ENCODE measurements at regions not wholly inside any gene's neighbourhood (a gene's known extent, or its start where the extent isn't known, plus 50 kb on each side); places are given as distances from the start of the nearest gene placed in this dataset.

GRCh38 chr2:16314691-16315457 lies 350.8 kb downstream of the CYRIA start:
- DNase-seq = no peak

GRCh38 chr2:16314001-16314400 lies 351.6 kb downstream of the CYRIA start:
- DNase-seq = no peak

- DNase-seq = no peak
These were observed 352.2 kb downstream of the CYRIA start for GRCh38 chr2:16313235-16313975.

GRCh38 chr2:16312771-16313170 lies 352.9 kb downstream of the CYRIA start:
- DNase-seq = no peak

- DNase-seq = no peak
These were observed 353.9 kb downstream of the CYRIA start for GRCh38 chr2:16311521-16312440.

- DNase-seq = no peak
These were observed 356.8 kb downstream of the CYRIA start for GRCh38 chr2:16308816-16309215.

GRCh38 chr2:16304876-16305590 lies 360.6 kb downstream of the CYRIA start:
- DNase-seq = no peak

GRCh38 chr2:16303761-16304160 lies 361.9 kb downstream of the CYRIA start:
- DNase-seq = no peak

GRCh38 chr2:16303273-16303577 lies 362.4 kb downstream of the CYRIA start:
- DNase-seq = no peak

GRCh38 chr2:16302431-16303272 lies 362.3 kb downstream of the MYCN start:
- DNase-seq = no peak

- DNase-seq = no peak
These were observed 361.6 kb downstream of the MYCN start for GRCh38 chr2:16301961-16302360.

GRCh38 chr2:16298866-16299265 lies 358.5 kb downstream of the MYCN start:
- DNase-seq = no peak

GRCh38 chr2:16296331-16297250 lies 356.2 kb downstream of the MYCN start:
- DNase-seq = no peak

- DNase-seq = no peak
These were observed 355.6 kb downstream of the MYCN start for GRCh38 chr2:16296038-16296290.

- no peak for DNase-seq
These were observed 354.4 kb downstream of the MYCN start for GRCh38 chr2:16294791-16295190.

GRCh38 chr2:16293871-16294270 lies 353.5 kb downstream of the MYCN start:
- no peak for DNase-seq

GRCh38 chr2:16293398-16293797 lies 353.0 kb downstream of the MYCN start:
- no peak for DNase-seq

- no peak for DNase-seq
These were observed 351.6 kb downstream of the MYCN start for GRCh38 chr2:16291731-16292550.

GRCh38 chr2:16291226-16291625 lies 350.9 kb downstream of the MYCN start:
- no peak for DNase-seq

All from DMS79 (cell line).